Mesenchymal stem cell (in vitro differentiated cells and primary cell): ENCODE measurements at regions not wholly inside any gene's neighbourhood (a gene's known extent, or its start where the extent isn't known, plus 50 kb on each side); places are given as distances from the start of the nearest gene placed in this dataset.

Experiments
- DNase-seq: peaks from one replicate; pipeline ENCODE4 v3.0.0-alpha.2; 2013
- H2AFZ ChIP-seq: one replicate; pipeline ENCODE4 v1.6.1; 2013; ENCODE audit warnings: low read depth, mild to moderate bottlenecking, control low read depth, inconsistent platforms, low read length, moderate library complexity
- H2AK5ac ChIP-seq: 2 replicates; pipeline ENCODE4 v1.6.1; 2013; ENCODE audit warnings: low read length, moderate library complexity, mild to moderate bottlenecking, inconsistent platforms; ENCODE audit not compliant: severe bottlenecking
- H2BK120ac ChIP-seq: one replicate; pipeline ENCODE4 v1.6.1; 2013; ENCODE audit warnings: low read depth, mild to moderate bottlenecking, inconsistent platforms, low read length, moderate library complexity
- H2BK12ac ChIP-seq, 2 experiments: one replicate each; pipeline ENCODE4 v1.6.1; 2013; ENCODE audit warnings: inconsistent platforms in 2 of 2, low read length in 2 of 2, mild to moderate bottlenecking in 2 of 2, moderate library complexity in 2 of 2, control low read depth in 1 of 2
- H2BK15ac ChIP-seq: one replicate; pipeline ENCODE4 v1.6.1; 2013; ENCODE audit warnings: mild to moderate bottlenecking, low read depth, inconsistent platforms; ENCODE audit not compliant: poor library complexity, severe bottlenecking
- H2BK5ac ChIP-seq: 2 replicates; pipeline ENCODE4 v1.6.1; 2013; ENCODE audit warnings: low read depth, mild to moderate bottlenecking, low read length, control low read depth, inconsistent platforms; ENCODE audit not compliant: poor library complexity, severe bottlenecking
- H3K14ac ChIP-seq, 2 experiments: one replicate each; pipeline ENCODE4 v1.6.1; 2013; ENCODE audit warnings: inconsistent platforms in 2 of 2, low read length in 2 of 2, control low read depth in 1 of 2, mild to moderate bottlenecking in 1 of 2, moderate library complexity in 1 of 2
- H3K18ac ChIP-seq, 2 experiments: one replicate each; pipeline ENCODE4 v1.6.1; 2013; ENCODE audit warnings: inconsistent platforms in 2 of 2, low read length in 2 of 2, control low read depth in 1 of 2, low read depth in 1 of 2, mild to moderate bottlenecking in 1 of 2
- H3K23ac ChIP-seq, 2 experiments: one replicate each; pipeline ENCODE4 v1.6.1; 2013; ENCODE audit warnings: inconsistent platforms in 2 of 2, low read length in 2 of 2, mild to moderate bottlenecking in 2 of 2, moderate library complexity in 2 of 2, control low read depth in 1 of 2
- H3K27ac ChIP-seq: 2 replicates; pipeline ENCODE4 v1.5.1; 2013; ENCODE audit warnings: mild to moderate bottlenecking, moderate library complexity, low read length, control low read depth, inconsistent platforms; ENCODE audit not compliant: poor library complexity, severe bottlenecking
- H3K27me3 ChIP-seq, 2 experiments: 2 replicates each; pipeline versions ENCODE4 v1.6.1 to v1.7.0; 2013; ENCODE audit warnings: low read length in 2 of 2, mild to moderate bottlenecking in 2 of 2, moderate library complexity in 2 of 2, control low read depth in 1 of 2, inconsistent platforms in 1 of 2; ENCODE audit not compliant: control insufficient read depth in 1 of 2, insufficient read depth in 1 of 2
- H3K36me3 ChIP-seq, 2 experiments: 2 replicates each; pipeline versions ENCODE4 v1.6.1 to v1.7.0; 2013; ENCODE audit warnings: low read length in 2 of 2, control low read depth in 1 of 2, inconsistent platforms in 1 of 2, low read depth in 1 of 2, mild to moderate bottlenecking in 1 of 2; ENCODE audit not compliant: insufficient read depth in 2 of 2, control insufficient read depth in 1 of 2
- H3K4ac ChIP-seq, 2 experiments: one replicate each; pipeline ENCODE4 v1.6.1; 2013; ENCODE audit warnings: inconsistent platforms in 2 of 2, low read length in 2 of 2, mild to moderate bottlenecking in 2 of 2, moderate library complexity in 2 of 2, control low read depth in 1 of 2, low read depth in 1 of 2
- H3K4me1 ChIP-seq: 2 replicates; pipeline ENCODE4 v1.6.1; 2013; ENCODE audit warnings: low read depth, low read length, control low read depth; ENCODE audit not compliant: control insufficient read depth, insufficient read depth
- H3K4me2 ChIP-seq: 2 replicates; pipeline ENCODE4 v1.6.1; 2013; ENCODE audit warnings: low read length, mild to moderate bottlenecking, inconsistent platforms; ENCODE audit not compliant: poor library complexity, severe bottlenecking
- H3K4me3 ChIP-seq, 2 experiments: 2 replicates each; pipeline versions ENCODE4 v1.5.1 to v1.7.0; 2013; ENCODE audit warnings: low read length in 2 of 2, mild to moderate bottlenecking in 2 of 2, control low read depth in 1 of 2, low read depth in 1 of 2; ENCODE audit not compliant: insufficient read depth in 1 of 2
- H3K79me1 ChIP-seq: replicated peaks from 2 replicates; pipeline ENCODE4 v1.6.1; 2013; ENCODE audit warnings: mild to moderate bottlenecking, control low read depth, low read length, inconsistent platforms; ENCODE audit not compliant: poor library complexity, severe bottlenecking
- H3K9ac ChIP-seq: 2 replicates; pipeline ENCODE4 v1.7.0; 2013; ENCODE audit warnings: mild to moderate bottlenecking, low read length, moderate library complexity
- H3K9me3 ChIP-seq: 2 replicates; pipeline ENCODE4 v1.7.0; 2013; ENCODE audit warnings: mild to moderate bottlenecking, low read length; ENCODE audit not compliant: control insufficient read depth
- H4K8ac ChIP-seq: one replicate; pipeline ENCODE4 v1.6.1; 2013; ENCODE audit warnings: inconsistent platforms, mild to moderate bottlenecking, low read length, moderate library complexity
- H4K91ac ChIP-seq: one replicate; pipeline ENCODE4 v1.6.1; 2013; ENCODE audit warnings: mild to moderate bottlenecking, low read length, inconsistent platforms
- WGBS: methylation state at CpG from one replicate; pipeline ENCODE4 v1.1.7; 2013; ENCODE audit warnings: mixed read lengths; 5-methylcytosine and 5-hydroxymethylcytosine counted together

- H3K36me3 ChIP-seq: no peaks in the 10 kb centered on the region
- H2BK15ac ChIP-seq: no peak overlapping the region
- H3K23ac ChIP-seq: no peak overlapping the region
- no peak overlapping the region for H3K9ac ChIP-seq
- peaks cover 2% of the 10 kb centered on the region for H3K4me1 ChIP-seq
- H2AK5ac ChIP-seq: no peak overlapping the region
- H3K27me3 ChIP-seq: peaks cover 0 to 11% of the 10 kb centered on the region in 2 experiments
- no peak overlapping the region for H3K4me2 ChIP-seq
- DNase-seq: no peak
- 97% methylated on average over 2 of the region's 4 CpGs for WGBS
- no peak overlapping the region for H2BK12ac ChIP-seq
- no peak overlapping the region for H4K8ac ChIP-seq
- no peaks in the 10 kb centered on the region for H3K79me1 ChIP-seq
- H2AFZ ChIP-seq: no peak overlapping the region
- no peak overlapping the region for H3K4me3 ChIP-seq
- H3K4ac ChIP-seq: no peak overlapping the region
- H2BK120ac ChIP-seq: no peak overlapping the region
- H3K18ac ChIP-seq: no peak overlapping the region
- no peak overlapping the region for H2BK5ac ChIP-seq
- H3K27ac ChIP-seq: no peak overlapping the region
- H3K9me3 ChIP-seq: no peaks in the 10 kb centered on the region
- peak overlapping the region in 1 of 2 experiments; percentile 57 for H3K14ac ChIP-seq
- no peak overlapping the region for H4K91ac ChIP-seq
Measured at GRCh38 chr16:82412770-82413169, 214.0 kb upstream of the CDH13 start.

- no peak overlapping the region for H3K4me2 ChIP-seq
- no peak overlapping the region for H2AK5ac ChIP-seq
Measured at GRCh38 chr16:82405736-82406135, 221.0 kb upstream of the CDH13 start.

GRCh38 chr16:82404586-82405315 lies 222.0 kb upstream of the CDH13 start:
- no peaks in the 10 kb centered on the region for H3K4me1 ChIP-seq
- H3K14ac ChIP-seq: no peak overlapping the region
- no peak overlapping the region for H3K9ac ChIP-seq
- no peak overlapping the region for H2BK12ac ChIP-seq
- H3K4me2 ChIP-seq: no peak overlapping the region
- H2BK15ac ChIP-seq: no peak overlapping the region
- no peaks in the 10 kb centered on the region for H3K36me3 ChIP-seq
- H3K27ac ChIP-seq: no peak overlapping the region
- 33% methylated on average over 1 of the region's 3 CpGs for WGBS
- H2AK5ac ChIP-seq: no peak overlapping the region
- H3K18ac ChIP-seq: no peak overlapping the region
- H3K23ac ChIP-seq: no peak overlapping the region
- H3K27me3 ChIP-seq: peaks cover 0 to 12% of the 10 kb centered on the region in 2 experiments
- H4K91ac ChIP-seq: no peak overlapping the region
- no peak overlapping the region for H2BK5ac ChIP-seq
- H2BK120ac ChIP-seq: no peak overlapping the region
- H4K8ac ChIP-seq: no peak overlapping the region
- no peak overlapping the region for H3K4me3 ChIP-seq
- no peaks in the 10 kb centered on the region for H3K79me1 ChIP-seq
- no peak for DNase-seq
- no peak overlapping the region for H3K4ac ChIP-seq
- H3K9me3 ChIP-seq: no peaks in the 10 kb centered on the region
- no peak overlapping the region for H2AFZ ChIP-seq

More at GRCh38 chr16:82405736-82406135, 221.0 kb upstream of the CDH13 start:
- Histone ChIP-seq H2BK5ac (no peak overlapping the region), H4K91ac (no peak overlapping the region), H2AFZ (no peak overlapping the region), H3K27me3 (peaks cover 0 to 12% of the 10 kb centered on the region in 2 experiments), H3K36me3 (no peaks in the 10 kb centered on the region), H3K9me3 (no peaks in the 10 kb centered on the region), H3K27ac (no peak overlapping the region), H2BK15ac (no peak overlapping the region), H3K14ac (no peak overlapping the region), H2BK12ac (no peak overlapping the region), H2BK120ac (no peak overlapping the region), H3K4me3 (no peak overlapping the region), H3K4me1 (no peaks in the 10 kb centered on the region), H3K18ac (no peak overlapping the region), H3K4ac (no peak overlapping the region), H3K9ac (no peak overlapping the region), H3K23ac (no peak overlapping the region), H3K79me1 (no peaks in the 10 kb centered on the region), H4K8ac (no peak overlapping the region)
- DNase-seq: no peak
- 71% methylated on average over 4 of the region's 6 CpGs for WGBS

- peaks cover 0 to 12% of the 10 kb centered on the region in 2 experiments for H3K27me3 ChIP-seq
- no peak overlapping the region for H3K4ac ChIP-seq
- no peak overlapping the region for H2AK5ac ChIP-seq
- 84% methylated on average over 5 of the region's 5 CpGs for WGBS
- no peak overlapping the region for H2BK5ac ChIP-seq
- DNase-seq: no peak
- H4K8ac ChIP-seq: no peak overlapping the region
- no peak overlapping the region for H3K4me2 ChIP-seq
- no peaks in the 10 kb centered on the region for H3K9me3 ChIP-seq
- H4K91ac ChIP-seq: no peak overlapping the region
- H3K14ac ChIP-seq: peak overlapping the region in 1 of 2 experiments; percentile 76
- no peak overlapping the region for H3K4me3 ChIP-seq
- no peak overlapping the region for H3K27ac ChIP-seq
- H3K79me1 ChIP-seq: no peaks in the 10 kb centered on the region
- H2BK12ac ChIP-seq: no peak overlapping the region
- no peak overlapping the region for H2BK15ac ChIP-seq
- H2BK120ac ChIP-seq: no peak overlapping the region
- no peaks in the 10 kb centered on the region for H3K4me1 ChIP-seq
- H3K9ac ChIP-seq: no peak overlapping the region
- no peaks in the 10 kb centered on the region for H3K36me3 ChIP-seq
- H3K23ac ChIP-seq: no peak overlapping the region
- H2AFZ ChIP-seq: no peak overlapping the region
- peak overlapping the region in 1 of 2 experiments; percentile 50 for H3K18ac ChIP-seq
Measured at GRCh38 chr16:82402665-82403218, 224.0 kb upstream of the CDH13 start.
